ENCODE measurements at regions not wholly inside any gene's neighbourhood (a gene's known extent, or its start where the extent isn't known, plus 50 kb on each side); places are given as distances from the start of the nearest gene placed in this dataset.

DNA sequence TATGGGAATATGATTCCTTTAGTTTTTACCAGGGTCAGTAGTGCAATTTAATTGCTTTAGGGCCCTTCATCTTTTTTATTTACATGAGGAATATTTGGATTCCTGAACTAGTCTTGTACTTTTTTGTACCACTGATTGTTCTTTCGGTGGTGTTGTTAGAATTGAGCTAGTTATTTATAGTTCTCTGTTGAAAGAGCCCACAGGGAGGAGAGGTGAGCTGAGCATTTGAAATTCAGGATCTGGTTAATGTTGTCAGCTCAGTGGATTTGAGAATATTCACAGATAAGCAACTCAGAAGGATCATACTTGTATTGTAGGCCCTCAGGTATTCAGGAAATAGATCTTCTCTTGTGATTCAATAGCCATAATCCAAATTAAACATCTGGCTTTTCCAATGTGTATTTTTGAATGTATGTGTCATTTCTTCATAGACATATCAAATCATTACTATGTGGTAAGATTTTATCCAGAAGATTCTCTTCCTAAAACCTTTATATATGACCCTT, 613.2 kb downstream of the ISL1 start:
- H3K27me3 ChIP-seq, result no peaks in the 10 kb centered on the region
- no peak overlapping the region for H3K4me3 ChIP-seq
- no peak overlapping the region for H3K27ac ChIP-seq
- 58 to 70% methylated on average over 1 of the region's 1 CpG for WGBS, 2 donors
- DNase-seq (no peak), ATAC-seq (ENCODE audit: low FRiP score in 2 of 2) (no peak)
- H3K36me3 ChIP-seq, result no peaks in the 10 kb centered on the region
- no peaks in the 10 kb centered on the region for H3K9me3 ChIP-seq
- no peak for TF ChIP-seq POLR2A (IDR thresholded peaks at IDR 0.05)
- no peak for TF ChIP-seq EP300 (IDR thresholded peaks at IDR 0.05)
- TF ChIP-seq, protein P1, sequence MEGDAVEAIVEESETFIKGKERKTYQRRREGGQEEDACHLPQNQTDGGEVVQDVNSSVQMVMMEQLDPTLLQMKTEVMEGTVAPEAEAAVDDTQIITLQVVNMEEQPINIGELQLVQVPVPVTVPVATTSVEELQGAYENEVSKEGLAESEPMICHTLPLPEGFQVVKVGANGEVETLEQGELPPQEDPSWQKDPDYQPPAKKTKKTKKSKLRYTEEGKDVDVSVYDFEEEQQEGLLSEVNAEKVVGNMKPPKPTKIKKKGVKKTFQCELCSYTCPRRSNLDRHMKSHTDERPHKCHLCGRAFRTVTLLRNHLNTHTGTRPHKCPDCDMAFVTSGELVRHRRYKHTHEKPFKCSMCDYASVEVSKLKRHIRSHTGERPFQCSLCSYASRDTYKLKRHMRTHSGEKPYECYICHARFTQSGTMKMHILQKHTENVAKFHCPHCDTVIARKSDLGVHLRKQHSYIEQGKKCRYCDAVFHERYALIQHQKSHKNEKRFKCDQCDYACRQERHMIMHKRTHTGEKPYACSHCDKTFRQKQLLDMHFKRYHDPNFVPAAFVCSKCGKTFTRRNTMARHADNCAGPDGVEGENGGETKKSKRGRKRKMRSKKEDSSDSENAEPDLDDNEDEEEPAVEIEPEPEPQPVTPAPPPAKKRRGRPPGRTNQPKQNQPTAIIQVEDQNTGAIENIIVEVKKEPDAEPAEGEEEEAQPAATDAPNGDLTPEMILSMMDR (IDR thresholded peaks at IDR 0.05), result no peak
- no peak for TF ChIP-seq POLR2AphosphoS5 (IDR thresholded peaks at IDR 0.05)
- no peaks in the 10 kb centered on the region for H3K4me1 ChIP-seq

DNA sequence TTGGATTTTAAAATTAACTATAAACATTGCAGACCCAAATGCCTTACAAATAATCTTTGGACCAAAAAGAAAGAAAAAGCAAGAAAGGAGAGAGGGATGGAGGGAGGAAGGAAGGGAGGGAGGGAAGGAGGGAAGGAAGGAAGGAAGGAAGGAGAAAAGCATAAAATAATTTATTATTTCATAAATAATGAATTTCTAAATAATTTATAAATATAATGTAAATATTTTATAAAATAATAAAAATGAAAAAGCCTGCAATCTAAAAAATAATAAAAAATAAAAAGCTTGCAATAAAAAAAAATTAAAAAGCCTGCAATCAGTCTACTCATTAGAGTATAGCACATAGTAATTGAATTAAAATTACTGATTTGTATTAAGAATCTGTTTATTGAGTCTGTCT, 614.3 kb downstream of the ISL1 start:
- Histone ChIP-seq H3K4me3 (no peak overlapping the region), H3K27me3 (no peaks in the 10 kb centered on the region), H3K4me1 (no peaks in the 10 kb centered on the region), H3K9me3 (no peaks in the 10 kb centered on the region), H3K27ac (no peak overlapping the region), H3K36me3 (no peaks in the 10 kb centered on the region)
- ATAC-seq (ENCODE audit: low FRiP score in 2 of 2), result no peak
- no peak for DNase-seq
- TF ChIP-seq POLR2AphosphoS5 (IDR thresholded peaks at IDR 0.05) (no peak), EP300 (IDR thresholded peaks at IDR 0.05) (no peak), POLR2A (IDR thresholded peaks at IDR 0.05) (no peak)
- TF ChIP-seq, protein P1 (IDR thresholded peaks at IDR 0.05), result no peak

DNA sequence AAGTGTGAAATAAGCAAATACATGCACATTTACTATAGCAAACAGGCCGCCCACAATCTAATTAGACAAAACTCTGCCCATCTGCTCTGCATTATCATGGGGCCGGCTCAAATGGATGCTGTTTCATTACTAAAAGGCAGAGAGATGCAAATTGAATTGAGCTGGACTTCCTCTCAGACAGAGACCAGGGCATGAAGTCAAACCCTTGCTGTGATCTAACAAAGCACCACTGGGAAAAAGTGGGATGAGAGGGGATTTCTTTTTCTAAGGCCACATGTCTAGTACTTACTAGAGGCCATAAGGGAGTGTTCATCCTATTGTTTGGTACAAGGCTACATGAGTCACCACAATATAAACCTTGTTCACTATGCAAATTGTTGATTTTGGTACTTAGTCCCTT, 614.7 kb downstream of the ISL1 start:
- no peaks in the 10 kb centered on the region for H3K4me1 ChIP-seq
- ATAC-seq (ENCODE audit: low FRiP score in 2 of 2) (no peak), DNase-seq (no peak)
- H3K27me3 ChIP-seq, result no peaks in the 10 kb centered on the region
- WGBS, 2 donors, result 85% methylated on average over 2 of the region's 2 CpGs
- H3K4me3 ChIP-seq, result no peak overlapping the region
- H3K9me3 ChIP-seq, result no peaks in the 10 kb centered on the region
- no peaks in the 10 kb centered on the region for H3K36me3 ChIP-seq
- no peak overlapping the region for H3K27ac ChIP-seq
- TF ChIP-seq POLR2A (IDR thresholded peaks at IDR 0.05) (no peak), EP300 (IDR thresholded peaks at IDR 0.05) (no peak), POLR2AphosphoS5 (IDR thresholded peaks at IDR 0.05) (no peak)
- TF ChIP-seq, protein P1 (IDR thresholded peaks at IDR 0.05), result no peak

DNA sequence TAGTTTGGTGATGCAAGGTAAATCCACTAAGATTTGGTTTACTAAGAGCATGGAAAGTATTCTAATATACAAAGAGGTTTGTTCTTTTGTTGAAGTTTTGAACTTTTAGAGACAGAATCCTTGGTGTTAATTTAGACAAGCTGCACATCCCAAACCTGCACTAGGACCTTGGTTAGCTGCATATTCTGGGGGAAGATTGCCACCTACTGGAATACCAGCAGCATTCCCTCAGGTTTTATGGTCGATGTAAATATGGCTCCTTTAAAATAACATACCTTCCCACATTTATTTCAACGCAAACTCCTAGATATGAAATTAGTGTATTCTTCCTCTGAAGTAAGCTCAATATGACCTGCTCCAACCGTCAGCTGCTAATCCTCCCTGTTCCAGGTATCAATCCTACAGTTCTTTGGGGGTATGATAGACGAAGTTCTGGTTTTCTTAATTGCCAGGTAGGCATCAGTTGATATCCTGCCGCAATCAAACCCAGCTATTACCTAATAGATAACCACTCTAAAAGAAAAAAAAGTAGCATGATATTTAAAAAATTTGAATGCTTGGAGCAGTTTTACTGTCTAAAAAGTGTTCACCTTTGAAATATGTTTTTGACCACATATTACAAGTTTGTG, 624.1 kb downstream of the ISL1 start:
- TF ChIP-seq POLR2A (IDR thresholded peaks at IDR 0.05), result no peak
- TF ChIP-seq, protein P1 (IDR thresholded peaks at IDR 0.05), result peak in 5 of 6 experiments; percentile 39 to 56 (median 52)
- Histone ChIP-seq H3K4me1 (no peaks in the 10 kb centered on the region), H3K9me3 (no peaks in the 10 kb centered on the region), H3K36me3 (no peaks in the 10 kb centered on the region), H3K4me3 (no peak overlapping the region), H3K27ac (no peak overlapping the region), H3K27me3 (no peaks in the 10 kb centered on the region)
- WGBS, 2 donors, result 37 to 38% methylated on average over 5 of the region's 5 CpGs
- ATAC-seq (ENCODE audit: low FRiP score in 2 of 2) (peak in 1 of 2 donors; percentile 47), DNase-seq (no peak)

DNA sequence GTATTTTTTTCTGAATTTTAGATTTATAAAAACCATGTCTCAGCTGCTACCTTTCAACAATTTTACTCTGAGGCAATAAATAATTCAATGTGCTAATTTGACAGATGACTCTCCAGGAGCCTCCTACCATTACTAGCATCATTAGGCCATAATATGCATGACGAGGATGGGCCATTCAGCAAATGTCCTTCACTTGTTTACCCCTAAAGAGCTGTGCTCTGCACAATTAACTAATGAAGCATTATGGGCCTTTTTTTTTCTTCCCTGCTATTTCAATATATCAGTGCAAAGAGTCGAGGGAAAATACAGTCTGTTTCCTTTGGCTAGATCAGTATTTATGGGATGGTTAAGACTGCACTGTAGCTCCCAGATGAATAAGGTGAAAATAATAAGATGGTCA, 627.2 kb downstream of the ISL1 start:
- no peak for DNase-seq
- Histone ChIP-seq H3K27ac (no peak overlapping the region), H3K4me3 (no peak overlapping the region), H3K9me3 (no peaks in the 10 kb centered on the region), H3K27me3 (no peaks in the 10 kb centered on the region), H3K4me1 (no peaks in the 10 kb centered on the region), H3K36me3 (no peaks in the 10 kb centered on the region)
- no peak for ATAC-seq (ENCODE audit: low FRiP score in 2 of 2)
- 70 to 78% methylated on average over 2 of the region's 2 CpGs for WGBS, 2 donors
- TF ChIP-seq POLR2AphosphoS5 (IDR thresholded peaks at IDR 0.05) (no peak), POLR2A (IDR thresholded peaks at IDR 0.05) (no peak), EP300 (IDR thresholded peaks at IDR 0.05) (no peak)
- TF ChIP-seq, protein P1 (IDR thresholded peaks at IDR 0.05), result no peak
